GM20000 (cell line): ENCODE measurements at regions not wholly inside any gene's neighbourhood (a gene's known extent, or its start where the extent isn't known, plus 50 kb on each side); places are given as distances from the start of the nearest gene placed in this dataset.
A peak's percentile ranks its signal among the peaks of the same experiment; 100 is the strongest.

Source experiments
- DNase-seq: peaks from one replicate; pipeline ENCODE4 v3.0.0; 2012; ENCODE audit warnings: low spot score
- CTCF ChIP-seq: IDR thresholded peaks from 2 replicates; pipeline ENCODE4 v1.5.1; 2012; ENCODE audit warnings: mild to moderate bottlenecking, control low read depth; ENCODE audit errors: extremely low read depth, missing control alignments

GRCh38 chrX:138014577-138014976 is 448.6 kb downstream of the ZIC3 start:
- DNase-seq, result no peak
- TF ChIP-seq CTCF, result no peak

GRCh38 chrX:138018145-138018799 is 452.3 kb downstream of the ZIC3 start:
- no peak for TF ChIP-seq CTCF
- no peak for DNase-seq

GRCh38 chrX:138020941-138021340 is 455.0 kb downstream of the ZIC3 start:
- TF ChIP-seq CTCF, result no peak

GRCh38 chrX:138026211-138026610 is 460.3 kb downstream of the ZIC3 start:
- no peak for TF ChIP-seq CTCF
- DNase-seq, result peak; percentile 7

More at GRCh38 chrX:138020941-138021340, 455.0 kb downstream of the ZIC3 start:
- no peak for DNase-seq

GRCh38 chrX:138031715-138032114 is 465.8 kb downstream of the ZIC3 start:
- DNase-seq, result no peak
- no peak for TF ChIP-seq CTCF

- no peak for DNase-seq
- TF ChIP-seq CTCF, result no peak
Observed at GRCh38 chrX:138034136-138034535, 468.2 kb downstream of the ZIC3 start.

GRCh38 chrX:138037548-138037947 is 471.6 kb downstream of the ZIC3 start:
- DNase-seq, result no peak
- TF ChIP-seq CTCF, result no peak
